PC-3 (cell line): ENCODE measurements at regions not wholly inside any gene's neighbourhood (a gene's known extent, or its start where the extent isn't known, plus 50 kb on each side); places are given as distances from the start of the nearest gene placed in this dataset.

Experiments
- ATAC-seq: fragments of 200-7000 bp; cut with Tn5 transposase; 2 replicates; pipeline ENCODE4 v1.9.1; 2020; ENCODE audit warnings: mild to moderate bottlenecking, moderate library complexity
- BruUV-seq: library from RNA; stranded (reverse); fragments of 400-500 nt; replicated peaks from 2 replicates; lab custom pipeline; 2021; lab: Mats Ljungman, UMichigan
- CTCF ChIA-PET: fragments of 300-600 bp; sonication (Branson Sonifier 250); formaldehyde crosslinking; loops from one replicate; lab custom pipeline; 2022; ENCODE audit warnings: antibody characterized with exemption; lab: Charles Lee
- POLR2A ChIA-PET: fragments of 300-600 bp; sonication (Branson Sonifier 250); formaldehyde crosslinking; loops from one replicate; lab custom pipeline; 2022; ENCODE audit warnings: antibody characterized with exemption; ENCODE audit not compliant: unreplicated experiment; lab: Charles Lee
- DNase-seq: peaks from one replicate; pipeline ENCODE4 v3.0.0-alpha.2; 2015
- H2AFZ ChIP-seq: fragments of 300-600 bp; sonication (generic); 2 replicates; pipeline ENCODE4 v1.6.0; 2016; ENCODE audit warnings: antibody characterized with exemption, low read length
- H3F3A ChIP-seq: fragments of 300-600 bp; sonication (generic); one replicate; pipeline ENCODE4 v1.6.0; 2017; ENCODE audit warnings: antibody characterized with exemption, low read length, control low read depth, mild to moderate bottlenecking; ENCODE audit not compliant: unreplicated experiment
- H3K27ac ChIP-seq: fragments of 300-600 bp; sonication (generic); 2 replicates; pipeline ENCODE4 v1.5.1; 2016; ENCODE audit warnings: mild to moderate bottlenecking, low read length
- H3K27me3 ChIP-seq: fragments of 300-600 bp; sonication (generic); 2 replicates; pipeline ENCODE4 v1.6.1; 2016; ENCODE audit warnings: low read length, mixed read lengths
- H3K36me3 ChIP-seq: fragments of 300-600 bp; sonication (generic); 2 replicates; pipeline ENCODE4 v1.6.1; 2016; ENCODE audit warnings: low read depth, mixed run types, low read length, mixed read lengths
- H3K4me1 ChIP-seq: fragments of 300-600 bp; sonication (generic); 2 replicates; pipeline ENCODE4 v1.5.1; 2016; ENCODE audit warnings: low read length; ENCODE audit not compliant: insufficient read depth
- H3K4me2 ChIP-seq: fragments of 300-600 bp; sonication (generic); 2 replicates; pipeline ENCODE4 v1.6.0; 2016; ENCODE audit warnings: low read length
- H3K4me3 ChIP-seq: fragments of 300-600 bp; sonication (generic); 2 replicates; pipeline ENCODE4 v1.5.1; 2016; ENCODE audit warnings: mild to moderate bottlenecking, low read length, mixed read lengths
- H3K79me2 ChIP-seq: fragments of 300-600 bp; sonication (generic); 2 replicates; pipeline ENCODE4 v1.6.1; 2017; ENCODE audit warnings: low read length, mixed read lengths
- H3K9ac ChIP-seq: fragments of 300-600 bp; sonication (generic); 2 replicates; pipeline ENCODE4 v1.6.0; 2016; ENCODE audit warnings: mild to moderate bottlenecking, low read length
- H3K9me2 ChIP-seq: fragments of 300-600 bp; sonication (generic); replicated peaks from 2 replicates; pipeline ENCODE4 v1.6.1; 2016; ENCODE audit warnings: mixed run types, low read length, mixed read lengths
- H3K9me3 ChIP-seq: fragments of 300-600 bp; sonication (generic); 2 replicates; pipeline ENCODE4 v1.6.1; 2016; ENCODE audit warnings: low read length, mixed read lengths
- H4K20me1 ChIP-seq: fragments of 300-600 bp; sonication (generic); 2 replicates; pipeline ENCODE4 v1.6.1; 2016; ENCODE audit warnings: low read length, mixed read lengths
- CTCF ChIP-seq: fragments of 300-600 bp; sonication (generic); conservative IDR thresholded peaks from 2 replicates; pipeline ENCODE4 v1.5.1; 2017; ENCODE audit warnings: antibody characterized with exemption, low read depth, mild to moderate bottlenecking, low read length
- EZH2 ChIP-seq: fragments of 300-600 bp; sonication (generic); IDR thresholded peaks from one replicate; pipeline ENCODE4 v1.6.1; 2017; ENCODE audit warnings: antibody characterized with exemption, mild to moderate bottlenecking, low read length; ENCODE audit not compliant: unreplicated experiment
- EZH2phosphoT487 ChIP-seq: fragments of 300-600 bp; sonication (generic); IDR thresholded peaks from 2 replicates; pipeline ENCODE4 v1.6.1; 2018; ENCODE audit warnings: mild to moderate bottlenecking, antibody characterized with exemption, low read length, borderline replicate concordance
- intact Hi-C: fragments of 100-400 bp; cut with micrococcal nuclease; formaldehyde crosslinking; loops from 2 replicates; pipeline ENCODE4 v1.9.0; 2023

GRCh38 chr18:61605376-61606067 is 272.3 kb downstream of the CDH20 start:
- Histone ChIP-seq H3K4me3 (no peak overlapping the region), H3K9me3 (no peaks in the 10 kb centered on the region), H3F3A (no peaks in the 10 kb centered on the region), H3K27ac (no peak overlapping the region), H3K79me2 (no peaks in the 10 kb centered on the region), H3K9me2 (no peaks in the 10 kb centered on the region), H3K4me1 (peaks cover 12% of the 10 kb centered on the region), H3K9ac (no peak overlapping the region), H2AFZ (no peak overlapping the region), H3K4me2 (0 out of 2 replicates have a peak overlapping the region, but pooled peaks have one; percentile 51), H3K36me3 (no peaks in the 10 kb centered on the region), H3K27me3 (no peaks in the 10 kb centered on the region), H4K20me1 (no peaks in the 10 kb centered on the region)
- ATAC-seq (no peak), DNase-seq (no peak)
- ChIA-PET POLR2A (no interaction called here), CTCF (no interaction called here)
- BruUV-seq: no TSS peak
- intact Hi-C loops: no loop called here
- TF ChIP-seq EZH2 (no peak), EZH2phosphoT487 (no peak), CTCF (no peak)
